ENCODE measurements at regions not wholly inside any gene's neighbourhood (a gene's known extent, or its start where the extent isn't known, plus 50 kb on each side); places are given as distances from the start of the nearest gene placed in this dataset.

DNA sequence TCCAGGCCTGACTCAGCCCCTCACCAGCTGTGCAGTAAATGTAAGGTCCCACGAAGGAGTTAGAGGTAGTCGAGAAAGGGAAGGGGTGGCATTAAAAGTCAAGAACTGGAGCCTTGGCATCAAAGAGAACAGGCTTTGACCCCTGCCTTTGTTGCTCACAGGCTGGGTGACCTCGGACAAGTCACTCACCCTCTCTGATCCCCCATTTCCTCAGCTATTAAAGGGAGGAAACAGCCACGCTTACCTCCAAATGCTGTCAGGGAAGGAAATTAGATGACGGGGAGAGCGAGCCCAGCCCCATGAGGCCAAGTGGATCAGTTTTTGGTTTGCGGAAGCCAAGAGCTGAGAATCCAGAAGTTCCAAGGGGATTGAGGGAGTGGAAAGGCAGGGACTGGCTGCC, 104.9 kb upstream of the MYL2 start:
- TF ChIP-seq, protein P1, sequence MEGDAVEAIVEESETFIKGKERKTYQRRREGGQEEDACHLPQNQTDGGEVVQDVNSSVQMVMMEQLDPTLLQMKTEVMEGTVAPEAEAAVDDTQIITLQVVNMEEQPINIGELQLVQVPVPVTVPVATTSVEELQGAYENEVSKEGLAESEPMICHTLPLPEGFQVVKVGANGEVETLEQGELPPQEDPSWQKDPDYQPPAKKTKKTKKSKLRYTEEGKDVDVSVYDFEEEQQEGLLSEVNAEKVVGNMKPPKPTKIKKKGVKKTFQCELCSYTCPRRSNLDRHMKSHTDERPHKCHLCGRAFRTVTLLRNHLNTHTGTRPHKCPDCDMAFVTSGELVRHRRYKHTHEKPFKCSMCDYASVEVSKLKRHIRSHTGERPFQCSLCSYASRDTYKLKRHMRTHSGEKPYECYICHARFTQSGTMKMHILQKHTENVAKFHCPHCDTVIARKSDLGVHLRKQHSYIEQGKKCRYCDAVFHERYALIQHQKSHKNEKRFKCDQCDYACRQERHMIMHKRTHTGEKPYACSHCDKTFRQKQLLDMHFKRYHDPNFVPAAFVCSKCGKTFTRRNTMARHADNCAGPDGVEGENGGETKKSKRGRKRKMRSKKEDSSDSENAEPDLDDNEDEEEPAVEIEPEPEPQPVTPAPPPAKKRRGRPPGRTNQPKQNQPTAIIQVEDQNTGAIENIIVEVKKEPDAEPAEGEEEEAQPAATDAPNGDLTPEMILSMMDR (IDR thresholded peaks at IDR 0.05; ENCODE audit: low read depth, low read length, poor library complexity, severe bottlenecking), result no peak
- no peak for TF ChIP-seq EZH2phosphoT487 (IDR thresholded peaks at IDR 0.05; ENCODE audit: borderline replicate concordance, low read length)
